ENCODE measurements at regions not wholly inside any gene's neighbourhood (a gene's known extent, or its start where the extent isn't known, plus 50 kb on each side); places are given as distances from the start of the nearest gene placed in this dataset.

- no peak for DNase-seq
Observed at GRCh38 chr9:81242866-81243265, 446.5 kb downstream of the TLE1 start.

GRCh38 chr9:81239388-81239787, 450.0 kb downstream of the TLE1 start:
- no peak for DNase-seq

- no peak for DNase-seq
Observed at GRCh38 chr9:81237565-81238231, 451.6 kb downstream of the TLE1 start.

GRCh38 chr9:81234924-81235610, 454.3 kb downstream of the TLE1 start:
- DNase-seq, result no peak

GRCh38 chr9:81231011-81231410, 458.3 kb downstream of the TLE1 start:
- no peak for DNase-seq

DNA sequence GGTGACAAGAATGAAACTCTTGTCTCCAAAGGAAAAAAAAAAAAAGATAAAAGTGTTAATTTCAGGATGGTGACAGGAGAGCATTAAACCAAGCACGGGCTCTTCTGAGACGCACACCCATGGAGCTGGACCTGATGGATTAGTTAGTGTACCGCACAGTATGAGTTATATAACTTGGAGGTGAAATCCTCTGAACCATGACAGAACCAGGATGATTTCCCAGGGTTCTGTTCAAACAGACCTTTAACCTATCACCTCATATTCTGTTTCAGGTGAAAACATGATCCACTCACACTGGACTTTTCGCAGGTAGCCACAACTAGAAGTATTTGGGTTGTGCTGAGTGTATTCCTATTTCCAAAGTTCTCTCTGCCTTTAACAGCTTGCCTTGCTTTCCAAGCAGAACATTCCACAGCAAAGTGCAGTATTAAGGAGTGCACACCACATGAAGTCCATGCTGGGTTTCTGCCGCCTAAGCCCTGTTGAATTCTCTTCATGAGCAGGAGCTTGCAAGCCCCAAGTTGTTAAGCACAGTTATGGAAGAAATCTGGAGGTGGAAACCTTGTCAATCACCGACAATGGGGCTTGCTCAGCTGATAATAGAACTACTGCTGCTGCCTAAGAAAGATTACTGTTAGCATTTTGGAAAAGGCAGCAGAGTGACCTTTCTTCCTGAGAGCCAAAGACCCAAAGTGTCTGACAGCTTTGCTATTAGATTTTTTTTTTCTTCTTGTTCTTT, 461.7 kb downstream of the TLE1 start:
- DNase-seq, result no peak

- no peak for DNase-seq
Observed at GRCh38 chr9:81225596-81225995, 463.8 kb downstream of the TLE1 start.

DNA sequence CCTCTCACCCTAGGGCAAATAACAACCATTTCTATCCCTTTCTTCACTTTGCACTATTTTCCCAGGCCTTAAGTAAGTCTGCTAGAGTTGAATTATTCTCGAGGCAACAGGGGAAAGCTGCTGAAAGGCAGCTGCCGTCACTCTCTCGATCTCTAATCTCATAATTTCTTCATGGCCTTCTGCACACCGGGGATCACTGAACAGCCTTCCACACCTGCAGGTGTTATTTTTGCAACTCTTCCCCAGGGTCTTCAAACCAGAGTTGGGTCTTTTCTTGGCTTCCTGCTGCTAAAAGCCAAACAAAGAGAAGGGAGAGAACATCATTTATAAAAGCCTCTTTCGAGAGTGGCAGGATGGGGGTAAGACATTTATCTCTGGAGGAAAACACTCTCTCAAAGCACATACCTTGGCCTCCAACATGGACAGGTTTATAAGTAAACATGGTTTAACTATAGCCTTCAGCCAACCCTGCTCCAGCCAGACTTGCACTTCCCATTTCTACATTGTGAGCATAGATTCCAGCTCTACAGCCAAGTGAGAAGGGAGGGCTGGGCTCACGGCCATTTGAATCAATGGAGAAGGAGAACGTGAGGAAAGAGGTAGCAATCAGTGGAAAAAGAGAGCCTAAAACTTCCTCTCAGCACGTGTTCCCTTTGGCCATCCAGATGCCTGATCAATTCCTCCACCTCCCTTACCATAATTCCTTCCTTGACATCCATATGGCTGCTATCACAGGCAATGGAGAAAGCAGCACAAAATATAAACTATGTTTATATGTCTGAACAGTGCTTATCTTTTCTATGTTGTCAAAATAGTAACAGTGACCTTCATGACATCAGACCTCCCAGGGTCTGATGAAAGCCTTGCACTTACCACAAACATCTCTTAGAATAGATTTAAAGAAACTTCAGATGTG, 464.9 kb downstream of the TLE1 start:
- DNase-seq, result no peak

DNA sequence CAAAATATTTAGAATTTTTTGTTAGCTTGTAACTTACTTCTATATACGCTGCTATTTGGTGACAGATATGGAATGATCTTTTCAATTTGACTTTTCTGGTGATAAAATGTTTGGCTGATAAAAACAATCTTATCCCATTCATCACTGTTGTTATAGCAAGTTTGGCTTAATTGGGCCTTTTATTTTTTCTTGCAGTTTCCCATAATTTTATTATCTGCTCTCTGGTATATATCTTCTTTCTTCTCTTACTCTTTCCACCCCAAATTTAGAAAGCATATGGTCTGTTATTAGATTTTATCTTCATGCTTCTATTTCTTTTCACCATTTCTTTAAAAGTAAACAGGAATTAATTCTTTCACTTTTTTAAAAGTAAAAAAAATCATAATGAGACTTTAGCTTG, 474.4 kb downstream of the TLE1 start:
- no peak for DNase-seq

- no peak for DNase-seq
Observed at GRCh38 chr9:81213456-81213855, 475.9 kb downstream of the TLE1 start.

DNA sequence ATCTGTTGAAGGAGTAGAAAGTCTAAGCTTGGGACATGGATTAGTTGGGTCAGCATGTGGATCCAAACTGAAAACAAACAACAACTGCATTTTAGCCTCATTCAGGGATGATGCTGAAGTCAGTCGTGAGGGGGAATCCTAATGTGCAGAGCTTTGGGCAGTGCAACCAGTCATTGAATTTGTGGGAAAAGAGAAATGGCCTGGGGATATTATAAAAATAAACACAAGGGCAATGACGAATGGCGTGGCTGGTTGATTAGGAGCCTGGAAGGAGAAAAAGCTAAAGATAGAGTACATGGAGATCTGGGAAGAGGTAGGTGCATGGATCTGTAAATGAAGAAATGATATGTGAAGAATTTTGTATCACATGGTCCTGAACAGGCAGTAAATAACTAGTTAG, 477.6 kb downstream of the TLE1 start:
- DNase-seq, result no peak

DNA sequence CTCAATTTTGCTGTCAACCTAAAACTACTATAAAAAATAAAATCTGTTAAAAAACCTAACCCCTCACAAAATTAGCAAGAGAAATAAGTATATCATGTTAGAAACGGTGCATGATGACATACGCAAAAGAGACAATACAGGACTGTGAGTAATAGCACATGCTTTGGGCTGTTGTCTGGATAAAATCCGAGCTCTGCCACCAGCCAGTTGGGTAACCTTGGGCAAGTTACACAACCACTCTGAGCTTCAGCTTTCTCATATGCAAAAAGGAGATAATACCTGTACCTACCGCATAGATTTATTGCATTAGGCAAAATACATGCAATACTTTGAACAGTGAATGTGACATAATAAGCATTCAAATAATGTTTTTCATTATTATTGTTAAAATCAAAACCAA, 481.7 kb downstream of the TLE1 start:
- DNase-seq, result no peak

DNA sequence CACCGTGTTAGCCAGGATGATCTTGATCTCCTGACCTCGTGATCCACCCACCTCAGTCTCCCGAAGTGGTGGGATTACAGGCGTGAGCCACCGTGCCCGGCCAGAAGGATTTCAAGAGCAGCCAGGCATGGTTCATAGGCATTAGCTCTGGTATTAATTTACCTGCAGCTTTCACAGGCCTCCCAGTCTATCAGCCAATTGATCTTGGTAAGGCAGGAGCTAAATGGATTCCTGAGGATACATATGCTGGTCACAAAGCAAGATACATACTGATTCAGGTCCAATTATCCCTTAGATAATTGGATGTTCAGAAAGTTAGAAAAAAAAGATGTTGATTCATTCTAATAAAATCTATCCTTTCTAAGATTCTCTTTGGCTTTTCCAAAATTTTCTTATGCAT, 487.1 kb downstream of the TLE1 start:
- no peak for DNase-seq

DNA sequence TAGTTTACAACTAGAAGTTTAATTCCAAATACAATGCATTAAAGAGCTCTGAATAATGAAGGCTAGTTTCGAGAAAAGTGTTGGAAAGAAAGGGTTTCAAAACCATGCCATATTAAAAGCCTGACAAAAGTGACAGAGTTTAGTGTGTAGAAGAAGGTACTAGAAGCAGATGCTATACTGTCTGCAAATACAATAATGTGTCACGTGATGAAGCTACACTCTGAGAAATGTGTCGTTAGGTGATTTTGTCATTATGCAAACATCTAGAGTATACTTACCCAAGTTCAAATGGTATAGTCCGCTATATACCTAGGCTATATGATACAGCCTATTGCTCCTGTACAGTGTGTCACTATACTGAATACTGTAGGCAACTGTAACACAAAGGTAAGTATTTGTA, 494.1 kb downstream of the TLE1 start:
- no peak for DNase-seq

DNA sequence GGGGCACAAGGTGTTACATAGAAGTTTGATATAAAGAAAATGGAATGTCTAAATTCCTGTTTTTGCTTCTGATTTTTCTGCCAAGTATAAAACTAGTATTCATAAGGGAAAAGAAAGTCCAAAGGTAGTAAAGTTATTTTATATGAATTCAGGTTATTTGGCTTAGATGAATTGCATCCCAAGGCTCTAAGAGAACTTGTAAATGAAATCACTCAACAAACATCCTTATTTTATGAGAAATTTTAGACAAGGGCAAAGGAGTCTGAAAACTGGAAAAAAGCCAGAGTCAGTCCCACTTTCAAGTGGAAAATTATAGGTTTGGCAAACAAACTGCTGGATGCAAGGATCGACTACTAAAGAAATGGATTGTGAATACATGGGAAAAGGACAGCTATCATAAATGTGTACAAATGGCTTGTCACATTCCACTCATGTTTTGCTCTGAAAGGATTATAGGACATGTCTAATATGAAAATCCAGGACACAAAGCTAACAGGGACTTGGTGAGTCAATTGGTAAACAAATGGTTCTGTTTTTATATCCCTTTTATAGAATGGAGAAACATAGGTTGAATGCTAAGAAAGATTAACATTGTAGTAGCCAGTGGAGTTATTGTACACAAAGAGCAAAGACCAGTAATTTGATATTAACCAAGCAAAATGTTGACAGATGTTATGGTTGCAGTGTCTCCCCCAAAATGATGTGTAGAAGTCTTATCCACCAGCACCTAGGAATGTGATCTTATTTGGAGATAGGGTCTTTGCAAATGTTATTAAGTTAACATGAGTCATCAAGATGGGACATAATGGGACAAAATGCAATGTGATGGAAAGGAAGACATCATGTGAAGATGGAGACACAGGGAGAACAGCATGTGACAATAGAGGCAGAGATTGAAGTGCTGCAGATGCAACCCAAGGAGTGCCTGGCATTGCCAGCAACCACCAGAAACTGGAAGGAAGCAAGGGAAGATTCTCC, 495.7 kb downstream of the TLE1 start:
- no peak for DNase-seq

GRCh38 chr9:81191222-81191621, 498.1 kb downstream of the TLE1 start:
- DNase-seq, result no peak

- DNase-seq, result no peak
Observed at GRCh38 chr9:81190659-81191058, 498.7 kb downstream of the TLE1 start.

GRCh38 chr9:81183761-81184160, 505.6 kb downstream of the TLE1 start:
- DNase-seq, result no peak

- no peak for DNase-seq
Observed at GRCh38 chr9:81182431-81182830, 506.9 kb downstream of the TLE1 start.

DNA sequence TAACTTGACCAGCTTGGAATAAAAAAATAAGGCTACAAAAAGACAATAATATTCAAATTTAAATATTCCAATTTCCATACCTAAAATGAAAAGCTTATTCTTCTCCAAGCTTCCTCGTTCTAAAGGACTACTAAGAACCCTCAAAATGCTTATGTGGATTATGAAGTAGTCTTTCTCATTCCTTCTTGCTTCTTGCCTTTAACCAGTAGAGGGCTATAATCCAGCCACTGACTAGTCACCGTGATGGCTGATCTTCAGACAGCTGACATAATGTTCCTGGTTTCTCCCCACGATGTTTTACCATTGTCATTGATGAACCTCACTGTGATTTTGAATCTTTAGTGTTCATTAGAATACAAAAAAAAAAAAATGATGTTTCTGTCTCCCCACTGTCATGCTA, 515.3 kb downstream of the TLE1 start:
- DNase-seq, result no peak

DNA sequence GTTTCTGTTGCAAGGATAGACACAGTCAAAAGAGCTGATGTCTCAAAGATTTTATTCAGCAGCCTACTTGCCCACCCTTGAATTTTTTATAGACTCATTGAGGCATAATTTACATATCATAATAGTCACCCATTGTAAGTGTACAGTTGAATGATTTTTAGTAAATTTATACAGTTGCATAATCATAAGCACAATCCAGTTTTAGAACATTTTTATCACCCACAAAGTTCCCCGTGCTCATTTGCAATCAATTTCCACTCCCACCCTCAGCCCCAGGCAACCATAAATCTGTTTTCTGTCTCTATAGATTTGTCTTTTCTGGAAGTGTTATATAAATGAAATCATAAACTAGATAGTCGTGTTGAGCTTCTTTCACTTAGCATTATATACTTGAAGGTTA, 517.7 kb downstream of the TLE1 start:
- DNase-seq, result no peak

- DNase-seq, result no peak
Observed at GRCh38 chr9:81162361-81162760, 527.0 kb downstream of the TLE1 start.

Measured in NCI-H2107 (cell line).